GM12872 (cell line): ENCODE measurements at regions not wholly inside any gene's neighbourhood (a gene's known extent, or its start where the extent isn't known, plus 50 kb on each side); places are given as distances from the start of the nearest gene placed in this dataset.

ENCODE experiments used
- CTCF ChIP-seq: IDR thresholded peaks from 3 replicates; pipeline ENCODE4 v1.5.1; 2011; ENCODE audit warnings: low read depth, mild to moderate bottlenecking, low read length, moderate library complexity; ENCODE audit not compliant: insufficient read depth

GRCh38 chr9:26013199-26013598, 335.0 kb upstream of the TUSC1 start:
- TF ChIP-seq CTCF: no peak

- TF ChIP-seq CTCF: no peak
These were observed 334.6 kb upstream of the TUSC1 start for GRCh38 chr9:26012797-26013196.

GRCh38 chr9:25994605-25995004, 316.4 kb upstream of the TUSC1 start:
- TF ChIP-seq CTCF: no peak

- TF ChIP-seq CTCF: no peak
These were observed 312.1 kb upstream of the TUSC1 start for GRCh38 chr9:25990376-25990775.

- no peak for TF ChIP-seq CTCF
These were observed 297.4 kb upstream of the TUSC1 start for GRCh38 chr9:25975667-25976066.

GRCh38 chr9:25964239-25964638, 286.0 kb upstream of the TUSC1 start:
- peak; percentile 68 for TF ChIP-seq CTCF

- no peak for TF ChIP-seq CTCF
These were observed 281.9 kb upstream of the TUSC1 start for GRCh38 chr9:25960178-25960577.

- no peak for TF ChIP-seq CTCF
These were observed 276.0 kb upstream of the TUSC1 start for GRCh38 chr9:25954209-25954608.
